Muscle layer of duodenum (tissue), 2 donors: ENCODE measurements at regions not wholly inside any gene's neighbourhood (a gene's known extent, or its start where the extent isn't known, plus 50 kb on each side); places are given as distances from the start of the nearest gene placed in this dataset.

Experiments used
- H3K27ac ChIP-seq: one replicate; pipeline ENCODE4 v1.7.0; 2013; ENCODE audit warnings: mild to moderate bottlenecking, low read length
- H3K27me3 ChIP-seq: one replicate; pipeline ENCODE4 v1.7.0; 2013; ENCODE audit warnings: low read depth, mild to moderate bottlenecking, control low read depth, low read length
- H3K36me3 ChIP-seq, 2 donors: one replicate each; pipeline ENCODE4 v1.7.0; 2013; ENCODE audit warnings: low read length in 2 of 2, control low read depth in 1 of 2, mild to moderate bottlenecking in 1 of 2; ENCODE audit not compliant: insufficient read depth in 2 of 2, control insufficient read depth in 1 of 2
- H3K4me1 ChIP-seq, 2 donors: one replicate each; pipeline ENCODE4 v1.7.0; 2013; ENCODE audit warnings: low read length in 2 of 2, mild to moderate bottlenecking in 2 of 2, control low read depth in 1 of 2, moderate library complexity in 1 of 2; ENCODE audit not compliant: insufficient read depth in 2 of 2, control insufficient read depth in 1 of 2
- H3K4me3 ChIP-seq, 2 donors: one replicate each; pipeline ENCODE4 v1.7.0; 2013; ENCODE audit warnings: low read length in 2 of 2, low read depth in 1 of 2, mild to moderate bottlenecking in 1 of 2
- H3K9me3 ChIP-seq, 2 donors: one replicate each; pipeline ENCODE4 v1.7.0; 2013; ENCODE audit warnings: low read length in 2 of 2, control low read depth in 1 of 2, mild to moderate bottlenecking in 1 of 2; ENCODE audit not compliant: control insufficient read depth in 1 of 2
- donor health status: healthy.

GRCh38 chr5:63563008-63563917 is 399.0 kb downstream of the HTR1A start:
- H3K36me3 ChIP-seq, result no peaks in the 10 kb centered on the region
- H3K27ac ChIP-seq, result no peak overlapping the region
- H3K9me3 ChIP-seq, result peaks cover 6 to 12% of the 10 kb centered on the region in 2 donors

GRCh38 chr5:63555874-63556273 is 406.4 kb downstream of the HTR1A start:
- Histone ChIP-seq H3K27ac (no peak overlapping the region), H3K4me3 (no peak overlapping the region), H3K36me3 (no peaks in the 10 kb centered on the region), H3K9me3 (no peaks in the 10 kb centered on the region), H3K4me1 (no peaks in the 10 kb centered on the region), H3K27me3 (no peaks in the 10 kb centered on the region)

More at GRCh38 chr5:63563008-63563917, 399.0 kb downstream of the HTR1A start:
- Histone ChIP-seq H3K4me3 (no peak overlapping the region), H3K27me3 (no peaks in the 10 kb centered on the region), H3K4me1 (no peaks in the 10 kb centered on the region)

- H3K4me3 ChIP-seq, result no peak overlapping the region
- H3K27ac ChIP-seq, result no peak overlapping the region
Observed at GRCh38 chr5:63554191-63554590, 408.1 kb downstream of the HTR1A start.

GRCh38 chr5:63553073-63553472 is 409.2 kb downstream of the HTR1A start:
- Histone ChIP-seq H3K9me3 (no peaks in the 10 kb centered on the region), H3K27me3 (no peaks in the 10 kb centered on the region), H3K4me3 (no peak overlapping the region), H3K27ac (no peak overlapping the region), H3K36me3 (no peaks in the 10 kb centered on the region), H3K4me1 (no peaks in the 10 kb centered on the region)

More at GRCh38 chr5:63554191-63554590, 408.1 kb downstream of the HTR1A start:
- H3K36me3 ChIP-seq, result no peaks in the 10 kb centered on the region
- no peaks in the 10 kb centered on the region for H3K27me3 ChIP-seq
- H3K9me3 ChIP-seq, result no peaks in the 10 kb centered on the region
- H3K4me1 ChIP-seq, result no peaks in the 10 kb centered on the region

GRCh38 chr5:63535840-63536602 is 426.2 kb downstream of the HTR1A start:
- H3K4me1 ChIP-seq, result no peaks in the 10 kb centered on the region
- no peak overlapping the region for H3K27ac ChIP-seq
- no peaks in the 10 kb centered on the region for H3K27me3 ChIP-seq
- no peaks in the 10 kb centered on the region for H3K36me3 ChIP-seq
- no peaks in the 10 kb centered on the region for H3K9me3 ChIP-seq
- no peak overlapping the region for H3K4me3 ChIP-seq

- no peaks in the 10 kb centered on the region for H3K36me3 ChIP-seq
- no peak overlapping the region for H3K27ac ChIP-seq
- H3K9me3 ChIP-seq, result no peaks in the 10 kb centered on the region
- H3K27me3 ChIP-seq, result no peaks in the 10 kb centered on the region
- H3K4me1 ChIP-seq, result no peaks in the 10 kb centered on the region
- no peak overlapping the region for H3K4me3 ChIP-seq
Observed at GRCh38 chr5:63524281-63524680, 438.0 kb downstream of the HTR1A start.

- no peaks in the 10 kb centered on the region for H3K4me1 ChIP-seq
- no peaks in the 10 kb centered on the region for H3K27me3 ChIP-seq
- no peaks in the 10 kb centered on the region for H3K9me3 ChIP-seq
- no peaks in the 10 kb centered on the region for H3K36me3 ChIP-seq
- H3K27ac ChIP-seq, result no peak overlapping the region
- no peak overlapping the region for H3K4me3 ChIP-seq
Observed at GRCh38 chr5:63516006-63516405, 446.2 kb downstream of the HTR1A start.

GRCh38 chr5:63500242-63500641 is 462.0 kb downstream of the HTR1A start:
- Histone ChIP-seq H3K9me3 (no peaks in the 10 kb centered on the region), H3K27ac (no peak overlapping the region), H3K36me3 (no peaks in the 10 kb centered on the region), H3K27me3 (no peaks in the 10 kb centered on the region), H3K4me3 (no peak overlapping the region), H3K4me1 (no peaks in the 10 kb centered on the region)

- H3K27ac ChIP-seq, result no peak overlapping the region
- no peaks in the 10 kb centered on the region for H3K27me3 ChIP-seq
Observed at GRCh38 chr5:63495225-63495624, 467.0 kb downstream of the HTR1A start.

GRCh38 chr5:63483338-63483737 is 478.9 kb downstream of the HTR1A start:
- Histone ChIP-seq H3K27ac (no peak overlapping the region), H3K4me1 (no peaks in the 10 kb centered on the region), H3K36me3 (no peaks in the 10 kb centered on the region), H3K27me3 (no peaks in the 10 kb centered on the region), H3K4me3 (no peak overlapping the region), H3K9me3 (peaks cover 0 to 5% of the 10 kb centered on the region in 2 donors)

More at GRCh38 chr5:63495225-63495624, 467.0 kb downstream of the HTR1A start:
- Histone ChIP-seq H3K36me3 (no peaks in the 10 kb centered on the region), H3K4me3 (no peak overlapping the region), H3K9me3 (no peaks in the 10 kb centered on the region), H3K4me1 (no peaks in the 10 kb centered on the region)

- Histone ChIP-seq H3K27ac (no peak overlapping the region), H3K27me3 (no peaks in the 10 kb centered on the region), H3K36me3 (no peaks in the 10 kb centered on the region), H3K4me3 (no peak overlapping the region), H3K9me3 (no peaks in the 10 kb centered on the region), H3K4me1 (no peaks in the 10 kb centered on the region)
Observed at GRCh38 chr5:63473335-63473967, 488.8 kb downstream of the HTR1A start.
